Non-pigmented ciliary epithelial cell (primary cell): ENCODE measurements at regions not wholly inside any gene's neighbourhood (a gene's known extent, or its start where the extent isn't known, plus 50 kb on each side); places are given as distances from the start of the nearest gene placed in this dataset.

Source experiments
- DNase-seq: peaks from one replicate; pipeline ENCODE4 v3.0.0-alpha.2; 2010; ENCODE audit warnings: low read depth

DNA sequence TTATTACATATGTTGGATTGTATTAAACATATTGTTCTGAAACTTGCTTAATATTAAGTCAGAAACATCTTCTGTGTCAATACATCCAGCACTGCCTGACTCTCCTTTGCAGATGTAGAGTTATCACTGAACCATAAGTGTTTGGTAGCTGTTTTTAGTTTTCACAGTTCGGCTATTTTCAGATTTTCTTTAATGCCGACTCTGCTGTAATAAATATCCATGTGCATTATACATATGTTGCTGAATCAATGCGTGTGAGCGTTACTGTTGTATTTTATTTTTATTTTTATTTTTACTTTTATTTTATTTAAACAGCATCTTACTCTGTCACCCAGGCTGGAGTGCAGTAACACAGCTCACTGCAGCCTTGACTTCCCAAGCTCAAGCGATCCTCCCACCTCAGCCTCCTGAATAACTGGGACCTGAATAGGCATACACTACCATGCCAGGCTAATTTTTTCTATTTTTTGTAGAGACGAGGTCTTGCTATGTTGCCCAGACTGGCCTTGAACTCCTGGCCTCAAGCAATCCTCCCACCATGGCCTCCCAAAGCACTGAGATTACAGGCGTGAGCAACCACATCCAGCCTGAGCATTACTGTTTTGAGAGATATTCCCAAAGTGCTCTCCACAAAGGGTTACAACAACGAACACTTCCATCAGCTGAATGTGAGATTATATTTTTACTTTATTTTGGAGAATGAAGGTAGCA, 50.7 kb upstream of the NOCT start:
- no peak for DNase-seq

DNA sequence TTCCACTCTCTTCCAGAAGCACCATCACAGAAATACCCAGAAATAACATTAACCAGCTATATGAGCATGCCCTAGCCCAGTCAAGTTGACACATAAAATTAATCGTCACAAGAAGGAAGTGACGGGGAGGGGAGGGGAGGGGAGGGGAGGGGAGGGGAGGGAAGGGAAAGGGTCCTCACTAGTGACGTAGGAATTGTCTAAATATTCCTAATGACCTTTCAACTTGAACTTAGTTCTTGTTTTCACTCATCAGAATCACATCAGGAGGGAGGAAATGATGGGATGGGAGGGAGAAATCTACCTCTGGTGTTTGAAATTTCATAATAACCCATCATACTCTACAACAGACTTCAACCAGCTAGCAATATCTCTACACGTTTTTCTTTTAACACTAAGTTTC, 52.2 kb upstream of the NOCT start:
- no peak for DNase-seq

DNA sequence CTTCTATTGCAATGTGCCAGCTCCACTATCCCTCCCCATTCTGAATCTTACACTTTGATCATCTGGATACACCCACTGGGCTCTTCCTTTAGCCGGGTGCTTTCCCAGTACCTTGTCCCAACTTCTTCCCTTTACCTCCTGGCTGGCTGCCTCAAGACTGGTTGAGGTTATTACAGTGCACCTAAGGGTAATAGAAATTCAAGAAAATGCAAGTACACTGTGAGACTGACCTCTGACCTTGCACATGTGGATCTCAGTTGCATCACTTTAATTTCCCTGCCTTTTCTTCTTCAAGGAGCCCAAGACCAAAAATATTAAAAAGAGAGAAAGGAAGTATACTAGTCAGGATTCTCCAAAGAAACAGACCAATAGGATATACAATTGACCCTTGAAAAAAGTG, 53.9 kb upstream of the NOCT start:
- DNase-seq: no peak

DNA sequence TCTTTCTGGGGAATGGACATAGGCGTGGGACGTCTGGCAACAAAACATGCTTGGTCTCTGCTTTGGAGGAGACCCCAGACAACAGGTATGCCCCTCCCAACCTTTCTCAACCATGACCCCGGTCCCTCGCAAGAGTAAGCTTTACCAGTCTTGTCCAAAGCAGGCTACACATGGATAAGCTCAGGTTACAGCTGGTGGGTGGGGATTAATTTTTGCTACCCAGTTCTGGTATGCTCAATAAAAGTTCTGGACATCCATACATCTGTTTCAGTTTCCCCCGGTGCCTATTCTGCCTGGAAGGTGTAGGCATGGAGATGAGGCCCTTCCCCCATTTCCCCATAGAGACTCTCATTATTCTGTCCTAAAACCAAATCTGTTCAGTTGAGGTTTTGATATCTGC, 54.5 kb upstream of the NOCT start:
- DNase-seq: no peak

DNA sequence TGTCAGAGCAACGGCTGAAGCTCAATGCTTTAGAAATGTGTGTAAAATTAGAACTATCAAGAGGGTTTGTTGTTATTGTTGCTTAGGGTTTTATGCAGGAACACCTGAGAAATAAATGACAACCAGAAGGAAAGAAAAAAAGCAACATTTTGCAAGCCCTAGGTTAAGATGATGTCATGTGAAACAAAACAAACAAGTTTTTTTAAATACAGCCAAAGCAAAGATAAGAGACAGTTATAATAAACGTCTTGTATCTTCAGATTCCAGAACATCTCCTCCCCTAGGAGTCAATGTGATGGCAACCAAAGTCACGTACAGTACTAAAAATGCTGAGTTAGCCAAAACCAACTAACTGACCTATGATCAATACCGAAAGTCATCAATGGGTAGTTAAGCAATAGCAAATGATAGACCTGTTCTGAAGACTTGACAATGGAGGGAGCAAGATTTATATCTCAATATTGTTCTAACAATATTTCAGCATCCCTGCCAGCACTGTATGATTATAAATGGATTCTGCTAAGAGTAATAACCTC, 55.3 kb upstream of the NOCT start:
- DNase-seq: no peak

DNA sequence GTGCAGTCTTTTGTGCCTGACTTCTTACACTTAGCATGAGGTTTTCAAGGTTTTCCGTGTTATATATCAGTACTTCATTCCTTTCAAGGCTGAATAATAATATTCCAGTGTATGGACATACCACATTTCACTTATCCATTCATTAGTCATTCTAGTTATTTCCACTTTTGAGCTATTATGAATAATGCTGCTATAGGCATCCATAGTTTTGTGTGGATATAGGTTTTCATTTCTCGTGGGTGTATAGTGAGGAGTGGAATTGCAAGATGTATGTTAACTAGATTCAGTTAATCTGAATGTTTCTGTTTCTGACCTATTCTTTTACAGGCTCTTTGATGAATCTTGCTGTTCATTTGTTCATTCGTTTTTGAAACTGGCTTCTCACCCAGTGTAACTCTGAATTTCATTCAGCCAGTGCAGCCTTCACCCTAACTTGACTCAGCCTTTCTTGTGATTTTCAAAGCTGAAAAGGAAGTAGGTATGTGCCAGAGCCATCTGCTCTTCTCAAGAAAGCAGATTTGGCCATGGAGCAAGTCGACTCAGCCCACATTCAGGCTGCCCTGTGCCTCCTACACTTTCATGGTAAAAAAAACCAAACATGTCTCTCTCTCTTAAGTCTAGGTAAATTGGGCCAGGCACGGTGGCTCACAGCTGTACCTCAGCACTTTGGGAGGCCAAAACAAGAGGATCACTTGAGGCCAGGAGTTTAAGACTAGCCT, 56.3 kb upstream of the NOCT start:
- DNase-seq: no peak

DNA sequence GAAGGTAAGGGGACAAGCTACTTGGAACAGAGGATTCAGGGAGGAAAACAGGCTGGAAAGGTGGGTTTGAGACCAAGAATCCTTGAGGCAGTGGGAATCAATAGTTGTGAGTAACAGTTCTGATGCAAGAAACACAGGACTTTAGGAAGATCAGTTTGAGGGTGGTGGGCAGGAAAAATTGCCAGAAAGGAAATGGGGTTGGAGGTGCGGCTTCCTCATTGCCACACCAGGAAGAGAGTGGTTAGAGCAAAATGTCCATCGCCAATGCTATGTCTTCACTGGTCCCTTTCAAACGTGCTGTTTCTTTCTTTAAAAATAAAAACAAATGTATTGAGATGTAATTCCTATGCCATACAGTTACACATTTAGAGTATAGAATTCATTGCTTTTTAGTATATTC, 57.1 kb upstream of the NOCT start:
- DNase-seq: no peak

DNA sequence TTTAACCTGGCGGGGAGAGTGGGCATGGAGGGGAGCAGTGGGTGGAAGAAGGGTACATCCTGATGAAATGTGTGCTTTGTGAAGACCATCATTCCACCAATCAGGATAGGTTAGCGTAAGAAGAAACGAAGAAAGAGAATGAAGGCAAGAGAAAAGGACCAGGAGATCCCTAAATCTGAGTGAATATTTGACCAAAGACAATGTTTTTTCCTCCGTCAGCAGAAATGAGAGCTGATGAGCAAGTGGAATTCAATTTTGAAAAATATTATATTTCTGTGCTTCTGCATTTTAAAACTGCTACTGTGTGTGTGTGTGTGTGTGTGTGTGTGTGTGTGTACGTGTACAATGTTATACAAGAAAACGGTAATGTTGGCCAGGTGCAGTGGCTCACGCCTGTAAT, 58.3 kb upstream of the NOCT start:
- no peak for DNase-seq

DNA sequence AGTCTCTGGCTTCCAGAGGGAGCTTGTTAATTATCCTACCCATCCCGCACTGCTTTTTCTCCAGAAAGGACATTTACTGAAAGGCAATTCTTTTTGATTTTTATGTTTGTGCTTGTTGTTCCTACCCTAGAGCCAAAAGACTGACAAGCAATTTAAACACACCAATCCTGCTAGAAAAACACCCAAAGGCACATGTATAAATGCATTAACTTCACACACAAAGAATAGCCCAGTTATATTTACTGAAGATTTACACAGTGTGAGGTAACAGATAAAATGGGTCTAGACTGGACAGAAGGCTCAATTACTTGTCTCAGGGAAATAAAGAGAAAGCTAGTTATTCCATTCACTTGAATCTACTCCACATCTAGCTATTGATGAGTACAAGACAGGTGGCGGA, 61.2 kb upstream of the NOCT start:
- DNase-seq: no peak

DNA sequence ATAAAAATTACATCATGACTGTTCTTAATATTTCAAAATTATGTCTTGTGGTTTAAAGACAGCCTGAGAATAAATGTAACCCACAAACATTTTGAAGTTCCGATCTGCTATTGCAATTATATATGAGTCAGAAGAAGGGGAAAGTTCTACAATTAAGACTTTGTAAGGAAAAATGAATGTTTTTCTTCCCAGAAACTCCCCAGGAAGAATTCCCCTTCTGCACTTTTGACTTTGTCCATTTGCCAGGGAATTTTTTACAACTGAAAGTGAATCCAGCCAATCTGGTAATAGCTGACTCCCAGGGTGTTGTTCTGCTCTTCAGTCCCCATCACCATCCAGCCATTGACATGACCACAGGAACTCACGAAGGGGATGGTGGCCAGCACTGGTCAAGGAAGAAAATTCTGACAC, 61.6 kb upstream of the NOCT start:
- peak; percentile 91 for DNase-seq

DNA sequence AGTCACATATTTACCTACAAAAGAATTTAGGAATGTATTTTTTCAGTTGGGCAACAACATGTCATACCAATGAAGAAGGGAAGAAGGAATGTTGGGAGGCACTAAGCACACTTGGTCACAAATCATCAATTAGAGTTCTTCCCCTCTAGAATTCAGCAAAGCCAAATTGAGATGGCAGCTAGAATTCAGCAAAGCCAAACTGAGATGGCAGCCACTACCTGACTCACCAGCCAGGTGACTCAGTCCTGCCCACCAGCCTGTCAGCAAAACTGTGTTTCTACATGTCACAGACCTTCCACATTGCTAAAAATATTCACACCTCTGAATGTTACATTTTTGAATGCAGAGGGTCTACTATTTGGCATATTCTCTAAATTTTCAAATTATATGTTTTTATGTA, 63.2 kb upstream of the NOCT start:
- DNase-seq: no peak

DNA sequence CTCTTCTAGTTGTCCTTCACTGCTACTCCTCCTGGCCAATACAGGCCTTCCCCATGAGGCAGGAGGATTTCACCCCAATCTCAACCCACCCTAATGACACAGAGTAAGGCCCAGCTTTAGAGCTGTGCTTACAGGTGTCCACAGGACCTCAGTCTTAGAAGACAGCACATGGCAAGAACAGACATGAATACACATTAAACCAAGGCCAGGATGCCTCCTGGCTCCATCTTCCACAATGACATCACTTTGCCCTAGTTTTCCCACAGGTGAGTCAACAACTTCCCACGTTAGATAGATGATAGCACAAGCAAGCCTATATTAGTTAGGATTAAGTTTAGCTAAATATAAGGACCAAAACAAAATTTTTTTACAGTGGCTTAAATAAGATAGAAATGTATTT, 63.8 kb upstream of the NOCT start:
- DNase-seq: no peak

DNA sequence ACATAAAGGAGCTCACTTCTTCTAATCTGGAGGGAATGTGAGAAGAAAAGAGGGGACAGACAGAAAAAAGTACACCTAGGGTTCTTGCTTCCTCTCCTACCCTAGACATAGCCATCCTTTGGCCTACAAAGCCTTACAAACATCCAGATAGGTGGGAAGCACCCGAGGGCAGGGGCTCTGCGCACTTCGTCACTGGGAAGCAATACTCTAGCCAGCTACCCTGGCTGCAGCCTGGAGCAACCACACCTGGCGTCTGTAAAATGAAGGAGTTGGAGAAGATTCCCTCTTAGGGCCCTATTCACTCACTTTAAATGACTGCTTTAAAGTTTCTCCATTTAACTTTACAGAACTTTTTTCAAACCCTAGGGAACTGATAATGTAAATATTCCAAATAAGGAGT, 65.7 kb upstream of the NOCT start:
- DNase-seq: no peak

DNA sequence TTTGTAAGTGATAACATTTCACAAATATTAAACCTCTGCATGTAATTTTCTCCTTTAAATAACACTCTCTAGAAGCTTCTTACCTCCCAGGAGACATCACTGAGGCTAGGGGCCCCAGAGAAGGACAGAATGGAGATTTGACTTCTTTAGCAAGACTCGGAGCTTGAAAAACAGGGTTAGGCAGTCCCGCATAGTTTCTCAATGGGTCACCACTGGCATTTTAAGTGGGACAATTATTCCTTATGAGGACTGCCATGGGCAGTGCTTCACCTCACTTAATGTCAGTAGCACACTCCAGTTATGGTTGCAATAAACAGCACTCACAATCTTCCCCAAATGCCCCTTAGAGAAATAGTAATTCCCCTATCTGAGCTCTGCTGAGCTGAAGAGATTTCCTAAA, 66.7 kb upstream of the NOCT start:
- no peak for DNase-seq

DNA sequence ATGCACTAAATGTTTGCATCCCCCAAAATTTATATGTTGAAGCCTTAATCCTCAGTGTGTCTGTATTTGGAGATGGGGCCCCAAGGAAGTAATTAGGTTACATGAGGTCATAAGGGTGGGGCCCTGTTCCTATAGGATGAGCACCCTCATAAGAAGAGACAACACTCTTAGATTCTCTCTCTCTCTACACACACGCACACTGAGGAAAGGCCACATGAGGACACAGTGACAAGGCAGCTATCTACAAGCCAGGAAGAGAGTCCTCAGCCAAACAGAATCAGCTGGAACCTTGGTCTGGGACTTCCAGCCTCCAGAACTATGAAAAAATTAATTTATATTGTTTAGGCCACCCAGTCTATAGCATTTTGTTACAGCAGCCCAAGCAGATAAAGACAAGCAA, 69.3 kb upstream of the NOCT start:
- no peak for DNase-seq

DNA sequence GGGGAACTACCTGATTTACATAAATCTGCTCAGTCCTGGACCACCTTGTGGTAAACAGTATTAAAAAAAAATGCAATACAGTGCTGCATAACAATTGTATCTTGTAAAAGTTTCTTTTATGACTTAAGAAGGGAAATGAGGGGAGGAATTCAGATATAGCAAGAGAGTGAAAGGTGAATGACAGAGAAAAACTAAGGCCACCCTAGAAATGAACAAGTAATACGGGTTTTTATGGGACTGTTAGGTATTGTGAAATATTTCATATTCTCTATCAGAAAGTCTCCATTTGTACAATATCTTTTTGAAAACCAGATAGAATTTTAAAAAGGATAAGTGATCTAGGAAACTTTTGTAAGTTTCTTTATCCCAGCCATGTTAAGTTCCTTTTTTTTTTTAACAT, 69.7 kb upstream of the NOCT start:
- DNase-seq: no peak

DNA sequence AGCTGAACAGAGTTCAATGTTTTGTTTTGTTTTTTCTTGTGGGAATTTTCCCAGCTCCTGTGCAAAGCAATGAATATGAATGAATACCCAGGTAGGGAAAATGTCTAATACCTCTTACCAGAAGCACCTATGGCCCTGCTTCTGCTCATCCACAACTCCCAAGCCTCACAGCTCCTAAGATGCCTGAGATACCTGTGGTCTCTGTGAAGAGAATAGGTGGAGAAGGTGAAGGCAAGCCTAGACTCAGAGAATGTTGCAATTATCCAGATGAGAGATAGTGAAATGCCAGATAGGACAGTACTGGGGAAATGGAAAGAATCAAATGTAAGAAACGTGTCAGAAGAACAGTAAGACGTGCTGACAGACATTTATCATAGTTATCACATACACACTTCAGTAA, 70.2 kb upstream of the NOCT start:
- DNase-seq: no peak

DNA sequence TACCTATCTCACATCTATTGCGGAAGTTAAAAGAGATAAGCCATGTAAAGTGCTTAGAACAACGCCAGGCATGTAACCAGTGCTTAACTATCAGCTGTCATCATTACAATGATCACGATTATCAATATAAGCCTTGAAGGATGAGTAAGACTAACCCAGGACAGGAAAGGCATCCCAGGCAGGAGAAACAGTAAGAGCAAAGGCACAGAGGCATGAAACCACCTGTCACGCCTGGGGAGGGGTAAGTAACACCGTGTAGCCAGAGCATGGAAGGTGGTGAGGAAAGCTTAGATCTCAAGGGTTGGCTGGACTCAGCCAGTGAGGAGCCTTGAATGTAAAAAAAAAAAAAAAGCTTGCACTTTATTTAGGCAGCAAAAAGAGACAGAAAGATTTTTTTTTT, 71.7 kb upstream of the NOCT start:
- no peak for DNase-seq

DNA sequence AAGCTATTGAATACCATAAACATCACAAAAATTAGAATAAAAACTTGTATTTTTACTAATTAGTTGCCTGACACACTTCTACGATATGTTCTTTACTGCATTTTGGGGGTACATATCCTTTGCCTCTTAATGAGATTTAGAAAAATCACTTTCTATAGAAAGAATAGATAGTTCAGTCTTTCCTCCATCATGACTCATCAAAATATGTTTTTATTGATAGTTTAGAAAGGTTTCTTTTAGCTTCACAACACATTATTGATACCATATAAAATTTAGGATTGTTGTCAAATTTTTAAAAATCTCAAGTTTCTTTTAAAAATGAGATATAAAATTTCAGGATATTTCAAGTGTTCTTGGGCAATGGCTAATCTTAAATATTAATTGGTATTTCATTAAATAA, 74.5 kb upstream of the NOCT start:
- DNase-seq: no peak

DNA sequence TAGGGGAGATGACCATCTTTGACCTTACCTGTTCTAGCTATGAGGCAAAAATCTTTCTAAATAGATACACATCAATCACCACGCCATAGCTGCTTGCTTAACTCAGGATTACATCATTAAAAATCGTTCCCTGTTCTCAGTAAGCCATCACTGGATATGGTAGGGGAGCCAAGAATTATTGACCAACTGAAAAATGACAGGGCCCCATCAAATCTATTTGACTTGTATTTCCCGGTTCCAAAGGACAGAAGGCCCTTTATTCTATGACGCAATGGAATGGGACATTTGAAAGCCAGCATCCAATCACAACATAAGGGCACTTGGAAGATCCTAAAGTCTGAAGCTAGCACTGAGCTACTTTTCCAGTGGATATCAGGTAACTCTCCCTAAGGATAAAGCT, 75.6 kb upstream of the NOCT start:
- DNase-seq: no peak

DNA sequence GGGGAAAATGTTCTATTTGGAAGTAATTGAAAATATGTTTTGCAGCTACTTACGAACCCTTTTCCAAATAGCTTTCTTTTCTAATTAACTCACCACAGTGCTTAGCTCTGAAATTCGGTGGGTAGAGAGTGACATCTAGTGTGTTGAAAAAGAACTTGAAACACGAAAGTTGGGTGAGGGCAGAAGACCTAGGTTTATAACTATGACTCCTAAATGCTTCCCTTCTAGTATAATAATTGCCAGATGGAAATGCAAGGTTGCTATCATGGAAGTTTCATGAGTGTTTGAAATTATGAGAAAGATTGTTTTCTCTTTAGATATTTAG, 77.3 kb upstream of the NOCT start:
- no peak for DNase-seq

DNA sequence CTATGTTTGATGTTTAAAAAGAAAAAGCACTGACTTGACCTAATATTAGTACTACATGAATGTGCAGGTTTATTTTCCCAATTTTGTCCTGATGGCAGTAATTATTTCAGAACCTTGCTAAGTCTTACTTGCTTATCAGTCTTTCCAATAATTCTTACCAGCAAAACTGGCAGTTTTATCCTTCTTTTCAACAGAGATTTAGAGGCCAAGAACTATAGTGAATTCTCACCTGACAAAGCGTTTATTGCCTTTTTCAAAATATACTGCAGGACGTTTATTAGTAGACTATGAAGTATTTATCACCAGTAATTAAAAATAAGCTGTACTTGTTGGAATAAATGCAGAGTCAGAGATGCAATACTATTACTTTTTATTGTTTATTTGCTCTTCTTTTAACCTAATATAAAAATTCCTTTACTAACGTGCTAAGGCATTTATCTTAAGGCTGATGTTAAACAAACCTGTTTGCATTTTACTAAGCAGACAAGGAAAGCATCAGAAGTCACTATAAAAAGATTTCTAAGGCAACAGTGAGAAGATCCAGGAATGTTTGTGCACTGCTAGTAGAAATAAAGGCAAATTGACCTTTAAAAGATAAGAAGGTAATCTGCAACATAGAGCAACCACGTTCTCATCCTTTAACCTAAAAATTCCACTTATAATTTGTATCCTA, 80.3 kb upstream of the NOCT start:
- DNase-seq: no peak

DNA sequence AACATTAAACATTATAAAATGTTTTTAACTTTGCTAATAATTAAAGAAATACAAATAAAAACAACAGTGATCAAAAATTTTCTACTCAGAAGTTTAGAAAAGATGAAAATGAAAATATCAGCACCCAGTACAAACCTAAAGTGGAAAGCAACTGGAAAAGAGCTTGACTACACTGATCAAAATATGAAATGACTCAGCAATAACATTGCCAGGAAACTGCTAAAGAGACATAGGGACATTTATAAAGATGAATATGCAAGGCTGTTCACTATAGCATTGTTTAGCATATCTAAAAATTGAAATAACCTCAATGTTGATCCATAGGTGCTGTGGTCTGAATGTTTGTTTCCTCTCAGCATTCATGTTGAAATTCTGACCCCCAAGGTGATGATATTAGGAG, 88.5 kb upstream of the NOCT start:
- DNase-seq: no peak

DNA sequence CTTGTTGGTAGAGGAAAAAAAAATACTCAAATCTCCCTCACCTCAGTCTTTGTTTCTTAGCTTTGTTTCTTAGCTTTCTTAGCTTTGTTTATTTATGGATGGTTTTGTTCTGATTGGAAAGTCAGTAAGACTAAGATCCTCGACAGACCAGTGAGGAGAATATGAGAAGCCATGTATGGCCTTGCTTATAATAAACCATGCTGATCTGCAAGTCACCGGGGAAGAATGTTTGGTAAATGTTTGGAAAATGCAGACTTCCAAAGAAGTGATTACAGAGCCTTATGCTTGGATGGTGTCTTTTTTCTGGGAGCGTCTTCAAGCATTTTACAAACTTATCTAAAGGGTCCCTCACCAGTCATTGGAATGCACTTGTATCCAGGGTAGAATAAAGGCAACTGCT, 90.1 kb upstream of the NOCT start:
- no peak for DNase-seq
